ELF-1 (cell line): ENCODE measurements at regions not wholly inside any gene's neighbourhood (a gene's known extent, or its start where the extent isn't known, plus 50 kb on each side); places are given as distances from the start of the nearest gene placed in this dataset.

Experiments
- DNase-seq: peaks from one replicate; pipeline ENCODE4 v3.0.0-alpha.2; 2016; ENCODE audit warnings: low read depth, low spot score

DNA sequence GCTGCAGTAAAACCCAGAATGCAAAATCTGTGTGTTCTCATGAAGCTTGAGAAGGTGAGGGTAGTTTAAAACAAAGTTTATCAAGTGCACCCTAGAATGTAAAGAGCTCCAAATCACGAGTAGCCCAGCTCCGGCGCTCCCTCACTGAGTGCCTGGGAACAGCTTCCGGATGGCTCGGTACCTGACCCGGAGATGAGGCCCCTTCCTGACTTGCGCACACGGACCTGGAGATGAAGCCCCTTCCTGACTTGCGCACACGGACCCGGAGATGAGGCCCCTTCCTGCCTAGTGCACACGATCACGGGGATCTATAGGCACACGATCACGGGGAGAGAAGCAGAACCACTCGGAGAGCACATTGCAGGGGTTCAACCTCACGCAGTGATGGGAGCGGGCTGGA lies 322.1 kb upstream of the RNF32 start:
- no peak for DNase-seq

DNA sequence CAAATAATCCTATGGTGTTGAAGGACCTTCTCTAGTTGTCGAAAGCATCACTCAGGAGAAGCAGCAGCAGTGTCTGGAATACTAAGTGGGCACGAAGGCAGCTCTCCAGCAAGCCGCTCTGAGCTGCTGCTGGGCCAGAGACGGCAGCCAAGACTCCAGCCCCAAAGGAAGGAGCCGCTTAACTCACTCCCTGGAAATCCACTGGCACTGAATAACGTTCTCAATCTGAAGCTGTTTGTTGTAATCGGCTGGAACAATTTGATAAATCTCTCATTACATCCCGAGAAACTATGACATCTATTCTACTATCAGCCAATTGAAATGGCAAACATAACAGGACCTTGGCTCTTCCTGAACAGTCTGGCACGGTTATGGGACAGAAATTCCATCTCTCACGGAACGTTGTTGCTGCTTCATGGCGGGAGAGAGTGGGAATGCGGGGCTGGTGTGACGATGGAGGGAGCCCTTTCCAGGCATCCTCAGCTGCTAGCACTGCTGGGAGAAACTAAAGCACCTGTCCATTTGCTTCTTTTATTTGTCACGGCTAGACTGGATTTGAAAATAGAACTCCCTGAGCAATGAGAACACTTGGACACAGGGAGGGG lies 331.5 kb upstream of the RNF32 start:
- no peak for DNase-seq

DNA sequence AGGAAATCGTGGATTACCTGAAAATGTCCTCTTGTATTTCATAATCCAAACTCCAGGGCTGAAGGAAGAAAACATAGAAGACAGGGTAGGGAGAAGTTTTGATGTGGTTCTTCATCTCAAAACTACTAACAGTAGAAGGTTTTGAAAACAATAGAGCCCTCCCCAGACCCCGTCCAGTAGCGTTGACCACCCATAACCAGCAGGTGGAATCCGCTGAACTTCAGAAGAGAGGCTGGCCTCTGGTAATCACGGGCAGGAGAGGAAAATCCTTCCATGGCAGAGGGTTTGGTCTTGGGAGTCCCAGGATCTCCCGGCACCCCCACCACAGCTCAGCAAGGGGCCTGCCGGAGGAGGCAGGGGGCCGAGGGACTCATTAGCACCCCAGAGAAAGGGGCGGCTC lies 333.4 kb upstream of the RNF32 start:
- no peak for DNase-seq

DNA sequence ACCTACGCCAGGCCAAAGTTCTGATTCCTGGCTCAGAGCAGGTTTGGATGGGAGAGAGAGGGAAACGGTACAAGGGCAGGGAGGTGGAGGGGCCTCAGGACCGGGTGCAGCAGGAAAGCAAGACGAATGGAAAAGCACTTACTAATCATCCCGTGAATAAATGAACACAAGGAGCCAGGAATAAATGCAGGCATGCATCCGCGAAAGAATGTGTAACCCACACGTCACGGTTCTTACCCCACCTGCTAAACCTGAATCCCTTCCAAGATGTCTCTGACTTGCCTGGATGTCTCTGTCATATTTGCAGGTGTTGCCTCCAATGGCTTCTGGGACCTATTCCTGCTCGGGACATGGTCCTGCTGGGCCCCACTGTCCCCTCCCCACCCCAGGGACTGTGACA lies 335.2 kb upstream of the RNF32 start:
- DNase-seq, result no peak

DNA sequence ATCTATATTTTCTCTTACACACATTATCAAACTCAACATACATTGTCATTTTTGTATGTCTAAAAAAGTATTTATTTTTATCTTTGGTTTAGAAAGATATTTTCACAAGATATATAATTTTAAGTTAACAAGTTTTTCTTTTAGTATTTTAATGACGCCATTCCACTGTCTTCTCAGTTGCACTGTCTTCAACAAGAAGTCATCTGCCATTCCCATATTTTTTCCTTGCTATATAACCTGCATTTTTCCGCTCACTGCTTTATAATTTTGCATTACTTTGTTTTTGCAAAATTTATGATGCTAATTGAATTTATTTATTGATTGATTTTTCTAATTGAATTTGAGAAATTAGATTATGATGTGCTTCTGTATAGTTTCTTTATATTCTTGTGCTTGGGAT lies 357.8 kb upstream of the RNF32 start:
- no peak for DNase-seq

DNA sequence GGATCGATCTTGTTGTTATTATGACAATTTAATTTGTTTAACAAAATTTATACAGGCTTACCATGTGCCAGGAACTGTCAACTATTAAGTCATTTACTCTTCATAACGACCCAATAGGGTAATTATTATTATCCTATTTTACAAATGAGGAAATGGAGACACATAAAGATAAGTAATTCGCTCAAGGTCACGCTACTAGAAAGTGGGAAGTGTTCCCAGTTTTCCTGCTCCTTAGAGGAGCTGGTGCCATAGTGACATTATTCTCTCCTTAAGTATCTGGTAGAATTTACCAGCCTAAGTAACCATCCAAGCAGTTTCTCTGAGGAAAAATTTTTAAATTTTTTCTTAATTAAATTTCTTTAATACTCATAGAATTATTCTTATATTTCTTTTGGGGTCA lies 360.9 kb upstream of the RNF32 start:
- no peak for DNase-seq

DNA sequence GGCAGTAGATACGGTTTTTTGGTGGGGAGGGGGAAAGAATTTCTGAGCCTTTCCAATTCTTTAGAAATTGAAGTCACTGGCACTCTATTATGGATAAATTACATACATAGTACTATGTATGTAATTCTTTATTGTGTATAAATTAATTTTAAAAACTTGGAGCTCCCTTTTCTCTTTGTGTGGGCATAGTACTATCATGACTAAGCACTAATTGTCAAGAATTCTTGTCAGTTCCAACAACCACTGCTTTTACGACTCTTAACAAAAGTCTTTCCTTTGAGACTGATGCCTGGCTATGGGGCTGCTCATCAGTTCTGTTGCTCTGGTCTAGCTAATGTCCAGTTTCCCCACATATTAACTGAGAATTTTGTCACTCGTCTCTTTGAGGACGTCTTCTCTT lies 365.3 kb upstream of the RNF32 start:
- no peak for DNase-seq

DNA sequence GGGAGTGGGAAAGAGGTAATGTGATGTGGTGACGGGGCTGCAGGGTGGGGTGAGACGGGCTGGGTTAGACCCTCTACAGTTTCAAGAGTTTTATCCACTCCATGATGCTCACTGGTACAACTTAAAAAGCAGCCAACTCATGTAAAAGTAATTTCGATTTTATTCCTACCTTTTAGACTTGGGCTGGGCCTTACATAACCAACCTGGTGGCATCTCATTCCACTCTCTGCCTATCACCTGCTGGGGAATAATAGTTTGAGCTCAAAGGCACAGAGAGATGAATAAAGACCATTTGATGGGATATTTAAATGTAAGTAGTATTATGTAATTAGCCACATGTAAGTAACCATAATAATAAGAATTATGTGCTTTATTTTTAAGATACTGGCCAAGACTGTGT lies 366.0 kb upstream of the RNF32 start:
- no peak for DNase-seq

DNA sequence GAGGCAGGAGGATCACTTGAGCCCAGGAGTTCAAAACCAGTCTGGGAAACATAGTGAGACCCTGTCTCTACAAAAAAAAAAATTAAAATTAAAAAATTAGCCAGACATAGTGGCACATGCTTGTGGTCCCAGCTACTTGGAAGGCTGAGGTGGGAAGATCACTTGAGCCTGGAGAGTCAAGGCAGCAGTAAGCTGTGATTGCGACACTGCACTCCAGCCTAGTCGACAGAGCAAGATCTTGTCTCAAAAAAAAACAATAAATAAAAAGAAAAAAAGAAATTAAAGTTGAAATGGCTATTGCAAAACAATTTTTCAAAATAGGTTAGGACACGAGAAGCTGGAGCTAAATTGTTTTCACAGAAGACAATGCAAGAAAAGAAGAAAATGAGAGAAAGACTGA lies 379.0 kb upstream of the RNF32 start:
- DNase-seq, result no peak

DNA sequence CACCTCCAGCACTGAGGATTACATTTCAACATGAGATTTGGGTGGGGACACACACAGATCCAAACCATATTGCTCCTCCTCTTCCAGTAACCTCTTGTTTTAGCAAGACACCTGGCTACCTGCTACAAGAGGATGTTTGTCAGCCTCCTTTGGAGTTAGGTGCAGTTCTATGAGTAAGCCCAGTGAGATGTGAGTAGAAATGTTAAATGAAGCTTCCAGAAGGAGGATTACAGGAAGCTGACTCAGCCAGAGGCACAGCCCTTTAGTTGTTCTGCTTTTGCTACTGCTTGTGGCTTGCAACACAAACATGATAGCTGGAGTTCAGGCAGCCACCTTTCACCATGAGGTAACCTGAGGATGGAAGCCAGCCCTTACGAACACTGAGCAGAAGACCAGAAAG lies 382.7 kb upstream of the RNF32 start:
- DNase-seq, result no peak

DNA sequence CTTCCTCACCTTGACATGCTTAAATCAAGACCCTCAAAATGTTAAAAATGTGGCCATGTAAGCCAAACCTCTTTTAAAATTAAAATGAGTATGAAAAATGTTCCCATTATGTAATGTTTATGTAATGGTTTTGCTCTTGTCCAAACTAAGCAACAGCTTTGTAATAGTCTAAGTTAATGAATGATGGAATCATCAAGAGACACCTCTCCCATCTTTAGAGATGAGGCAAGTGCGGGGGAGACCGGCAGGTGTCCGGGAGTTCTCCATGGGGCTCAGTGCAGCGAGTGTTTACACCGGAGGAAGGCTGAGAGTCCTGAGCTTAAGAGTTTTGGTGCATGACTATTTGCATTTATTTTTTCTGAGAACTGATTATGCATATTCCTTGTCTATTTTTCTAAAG lies 384.9 kb upstream of the RNF32 start:
- no peak for DNase-seq

DNA sequence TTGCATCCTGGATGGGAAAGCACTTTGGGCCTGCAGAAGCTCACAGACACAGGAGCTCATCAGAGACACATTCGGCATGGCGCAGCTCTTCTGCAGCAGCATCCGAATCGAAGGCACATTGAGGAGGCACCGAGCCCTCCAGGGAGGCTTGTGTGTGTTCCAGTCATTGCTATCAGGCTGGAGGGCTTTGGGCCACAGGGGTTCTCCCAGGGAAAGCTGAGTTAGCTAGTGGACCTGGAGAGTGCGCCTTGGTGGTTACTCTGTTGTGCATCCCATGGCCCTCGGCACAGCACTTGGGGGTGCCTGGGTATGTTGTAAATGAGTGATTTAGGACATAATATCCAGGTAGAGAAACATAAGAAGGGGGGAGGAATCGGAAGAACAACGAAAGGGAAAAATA lies 388.7 kb upstream of the RNF32 start:
- no peak for DNase-seq

DNA sequence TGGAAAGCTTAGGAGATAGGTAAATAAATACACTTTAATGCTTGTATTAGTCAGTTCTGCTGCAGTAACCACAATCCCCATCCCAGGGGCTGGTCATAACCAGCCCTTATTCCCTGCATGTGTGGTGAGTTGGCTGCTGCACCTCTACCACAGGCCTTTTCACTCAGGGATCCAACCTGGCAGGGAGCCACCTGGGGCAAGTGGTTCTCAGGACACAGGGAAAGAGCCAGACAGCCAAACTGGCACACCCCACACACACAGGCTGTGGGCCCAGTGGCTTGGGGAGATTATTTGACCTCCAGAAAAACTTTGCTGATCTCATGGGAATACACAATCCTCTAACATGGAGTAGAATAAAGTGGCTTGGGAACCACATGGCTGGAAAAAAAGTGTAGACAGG lies 400.0 kb upstream of the RNF32 start:
- DNase-seq, result no peak

DNA sequence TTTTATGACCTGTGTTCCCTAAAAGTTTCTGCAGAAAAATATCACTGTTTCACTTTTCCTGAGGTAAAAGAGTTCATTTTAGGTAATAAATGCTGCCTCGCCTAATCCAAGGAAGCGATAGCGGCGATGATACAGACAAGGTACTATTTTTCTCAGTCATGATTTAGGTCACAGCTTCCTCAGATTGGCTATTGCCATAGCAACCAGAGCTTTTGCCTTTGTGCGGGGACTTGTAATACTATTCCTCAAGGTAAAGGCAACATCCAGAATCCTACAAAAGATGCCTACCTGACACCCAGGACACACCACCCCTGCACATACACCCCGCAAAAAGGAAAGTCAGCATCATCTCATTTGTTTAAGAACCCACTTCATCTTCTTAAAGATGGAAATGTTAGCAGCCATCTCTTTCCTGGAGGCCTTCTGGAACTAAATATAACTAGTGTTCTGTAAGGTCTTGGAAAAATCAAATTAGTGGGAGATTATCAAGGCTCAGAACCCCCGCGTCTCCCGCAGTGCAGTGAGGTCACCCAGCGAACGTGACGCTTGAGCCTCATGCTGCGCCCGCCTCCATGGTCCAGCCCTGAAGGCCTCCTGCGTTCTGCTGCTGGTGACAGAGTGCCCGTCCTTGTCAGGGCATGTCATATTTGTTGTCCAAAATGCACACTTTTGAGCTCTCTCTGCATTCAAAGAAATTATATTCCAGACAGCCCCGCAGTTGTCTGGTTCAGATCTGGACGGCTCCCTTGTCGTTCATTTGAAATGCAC lies 402.0 kb upstream of the RNF32 start:
- no peak for DNase-seq

DNA sequence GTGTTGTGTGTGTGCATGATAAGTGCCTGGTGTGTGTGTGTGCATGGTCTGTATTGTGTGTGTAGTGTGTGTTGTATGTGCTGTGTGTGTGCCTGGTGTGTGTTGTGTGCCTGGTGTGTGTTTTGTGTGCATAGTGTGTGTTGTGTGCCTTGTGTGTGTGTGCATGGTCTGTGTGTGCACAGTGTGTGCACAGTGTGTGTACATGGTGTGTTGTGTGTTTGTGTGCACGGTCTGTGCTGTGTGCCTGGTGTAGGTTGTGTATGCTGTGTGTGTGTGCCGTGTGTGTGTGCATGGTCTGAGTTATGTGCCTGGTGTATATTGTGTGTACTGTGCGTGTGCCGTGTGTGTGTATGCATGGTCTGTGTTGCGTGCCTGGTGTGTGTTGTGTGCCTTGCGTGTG lies 403.0 kb upstream of the RNF32 start:
- no peak for DNase-seq

DNA sequence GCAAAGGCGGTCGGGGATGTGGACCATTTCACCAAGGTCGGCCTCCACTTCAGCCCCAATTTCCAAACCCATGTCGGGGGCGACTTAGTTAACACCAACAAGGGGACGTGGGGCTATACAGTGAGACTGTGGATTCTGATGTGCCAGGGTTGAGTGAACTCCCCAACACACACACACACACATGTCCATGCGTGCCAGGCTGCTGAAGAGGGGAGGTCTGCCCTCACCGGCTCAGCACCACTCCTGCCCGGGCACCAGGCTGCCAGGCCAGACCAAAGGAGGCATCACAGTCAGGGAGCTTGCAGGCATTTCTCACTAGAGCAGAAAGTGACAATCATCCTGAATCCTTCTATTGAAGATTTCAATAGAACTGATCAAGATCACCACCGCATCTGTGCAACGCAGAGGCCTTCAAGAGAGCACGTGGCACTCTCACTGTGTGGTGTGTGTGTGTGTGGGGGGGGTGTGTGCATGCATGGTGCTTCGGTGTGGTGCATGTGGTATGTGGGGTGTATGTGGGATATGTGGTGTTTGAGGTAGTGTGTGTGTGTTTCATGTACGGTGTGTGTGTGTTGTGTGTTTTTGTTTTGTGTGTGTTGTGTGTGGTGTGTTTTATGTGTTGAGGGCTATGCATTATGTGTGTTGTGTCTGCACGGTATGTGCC lies 403.5 kb upstream of the RNF32 start:
- DNase-seq, result no peak

DNA sequence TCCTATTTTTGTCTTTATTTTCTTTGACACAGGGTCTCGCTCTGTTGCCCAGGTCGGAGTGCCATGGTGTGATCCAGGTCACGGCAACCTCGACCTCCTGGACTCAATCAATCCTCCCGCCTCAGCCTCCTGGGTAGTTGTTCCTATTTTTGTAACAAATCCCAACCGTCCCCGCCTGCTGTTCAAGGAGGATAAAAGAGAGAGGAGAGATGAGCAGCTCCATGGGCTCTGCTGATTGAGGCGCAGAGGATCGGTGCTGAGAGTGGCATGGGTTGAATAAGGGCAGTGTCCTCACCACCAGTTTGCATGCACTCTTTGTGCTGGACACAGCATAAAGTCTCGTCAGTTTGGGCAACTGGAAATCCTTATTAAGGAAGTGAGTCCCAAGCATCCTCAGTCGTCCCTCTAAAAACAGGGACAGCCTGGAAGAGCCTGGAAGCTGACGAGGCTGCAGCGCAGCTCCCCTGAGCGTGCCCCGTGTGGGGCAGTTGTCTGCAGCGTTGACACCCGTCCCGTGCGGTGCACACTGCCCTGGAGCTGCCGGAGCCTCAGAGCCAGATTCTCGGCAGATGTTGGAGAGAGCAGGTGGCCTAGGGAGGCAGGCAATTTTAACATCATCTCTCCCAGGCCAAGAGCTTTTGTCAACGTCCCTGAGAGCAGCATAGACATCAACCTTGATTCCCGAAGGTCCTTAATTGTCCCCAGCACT lies 404.2 kb upstream of the RNF32 start:
- no peak for DNase-seq

DNA sequence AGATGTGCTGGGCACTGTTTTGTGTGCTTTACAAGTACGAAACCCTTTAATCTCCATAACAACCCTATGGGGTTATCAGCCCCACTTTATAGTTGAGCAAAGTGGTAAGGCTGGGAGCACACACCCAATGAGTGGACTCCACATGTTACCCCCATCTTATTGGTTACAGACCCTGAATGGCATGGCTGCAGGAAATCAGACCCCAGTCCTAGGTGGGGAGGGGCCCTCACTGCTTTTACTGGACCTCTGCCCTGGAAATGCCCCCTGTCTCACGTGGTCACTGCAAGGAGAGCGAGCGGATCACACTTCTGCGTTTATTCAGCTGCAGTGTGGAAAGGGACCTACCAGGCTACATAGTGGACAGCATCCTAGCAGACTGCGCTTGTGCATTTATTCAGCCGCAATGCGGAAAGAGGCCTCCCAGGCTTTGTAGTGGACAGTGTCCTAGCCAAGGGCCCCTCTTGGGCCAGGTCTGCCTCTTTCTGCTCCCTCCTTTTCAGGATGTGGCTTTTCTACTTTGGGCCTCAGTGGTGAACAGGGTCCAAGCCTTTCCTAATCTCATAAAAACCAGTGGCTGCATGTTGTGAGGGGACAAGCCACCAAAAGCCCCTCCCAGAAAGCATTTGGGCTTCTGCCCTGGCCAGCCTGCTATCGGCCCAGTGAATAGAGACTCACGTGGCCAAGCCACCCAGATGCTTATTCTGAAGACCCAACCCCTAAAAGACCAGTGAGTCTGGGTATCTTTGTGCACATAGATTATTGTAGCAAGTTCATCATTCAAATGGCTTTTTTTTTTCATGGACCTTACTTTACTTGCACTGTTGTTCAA lies 405.7 kb upstream of the RNF32 start:
- DNase-seq, result no peak

DNA sequence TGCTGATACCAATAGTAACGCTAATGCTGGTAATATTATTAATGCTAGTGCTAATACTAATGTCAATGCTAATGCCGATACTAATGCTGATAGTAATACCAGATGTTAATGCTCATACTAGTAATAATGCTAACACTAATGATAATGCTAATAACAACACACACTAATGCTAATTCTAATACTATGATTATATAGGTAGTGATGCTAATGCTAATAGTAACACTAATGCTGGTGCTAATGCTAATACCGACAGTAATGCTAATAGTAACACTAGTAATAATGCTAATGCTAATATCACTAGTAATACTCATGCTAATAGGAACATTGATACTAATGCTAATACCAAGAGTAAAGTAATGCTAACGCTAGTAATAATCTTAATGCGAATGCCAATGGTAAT lies 406.4 kb upstream of the RNF32 start:
- DNase-seq, result no peak

DNA sequence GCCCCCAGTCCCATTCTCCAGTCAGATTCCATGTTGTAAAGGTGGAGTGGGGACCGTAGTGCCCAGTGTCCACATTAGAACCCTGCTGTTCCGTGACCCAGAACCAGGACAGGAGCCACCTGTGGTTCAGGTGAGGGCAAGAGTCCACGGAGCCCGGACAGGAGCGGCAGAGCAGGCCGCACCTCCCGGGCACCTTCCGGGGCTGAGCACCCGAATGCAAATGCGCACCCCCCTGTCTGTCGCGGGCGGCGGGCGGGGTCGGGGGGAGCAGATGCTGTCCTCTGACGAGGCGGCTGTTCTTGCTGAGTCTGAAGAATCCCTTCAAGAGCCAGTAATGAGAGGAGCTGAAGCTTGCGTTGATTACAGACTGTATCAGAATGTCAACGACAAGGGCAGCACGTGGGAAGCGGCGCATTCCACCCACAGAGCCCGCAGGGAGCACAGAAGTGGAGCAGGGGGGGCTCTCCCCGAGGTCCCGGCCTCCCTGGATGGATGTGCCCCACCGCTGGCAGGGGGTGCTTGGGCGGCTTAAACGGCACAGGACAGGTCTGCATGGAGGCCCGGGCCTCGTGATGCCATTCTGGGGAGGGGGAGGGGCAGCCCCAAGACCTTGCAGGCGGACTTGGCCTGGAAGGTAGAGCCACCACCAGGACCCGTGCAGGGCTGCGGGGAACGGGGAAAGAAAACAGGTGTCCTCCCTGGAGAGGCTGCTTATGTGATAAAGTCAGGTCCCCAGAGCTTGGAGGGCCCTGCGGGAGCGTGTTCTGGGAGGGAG lies 407.5 kb upstream of the RNF32 start:
- no peak for DNase-seq

DNA sequence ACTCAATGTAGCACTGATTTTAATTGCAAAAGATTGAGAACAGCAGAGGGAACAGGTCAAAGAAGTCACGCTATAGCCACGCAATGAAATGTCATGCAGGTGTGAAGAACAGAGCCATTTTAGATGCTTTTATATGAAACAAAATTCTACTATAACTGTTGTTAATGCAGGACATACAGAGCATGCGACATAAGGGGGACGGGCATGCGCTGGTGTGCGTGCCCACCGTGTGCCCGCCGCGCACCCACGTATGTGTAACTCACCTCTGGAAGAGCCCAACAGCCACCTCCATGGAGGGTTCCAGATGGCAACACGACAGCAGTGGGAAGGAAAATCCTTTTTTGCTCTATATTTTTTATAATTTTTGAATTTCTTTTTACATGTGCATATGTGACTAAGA lies 410.0 kb upstream of the RNF32 start:
- DNase-seq, result no peak
